ENCODE measurements at regions not wholly inside any gene's neighbourhood (a gene's known extent, or its start where the extent isn't known, plus 50 kb on each side); places are given as distances from the start of the nearest gene placed in this dataset.

GRCh38 chr5:114910727-114911126 is 259.0 kb downstream of the TRIM36 start:
- DNase-seq (ENCODE audit: low read depth), result no peak
- TF ChIP-seq CTCF (IDR thresholded peaks at IDR 0.05; ENCODE audit: low read depth, low read length, missing control alignments), result no peak
- in situ Hi-C loops (cut with HindIII; ENCODE audit: low sequenced_read_pairs), result no loop called here
- no peak overlapping the region for H3K4me3 ChIP-seq (ENCODE audit: low read depth, low read length)

- DNase-seq (ENCODE audit: low read depth), result no peak
- no peak overlapping the region for H3K4me3 ChIP-seq (ENCODE audit: low read depth, low read length)
- no peak for TF ChIP-seq CTCF (IDR thresholded peaks at IDR 0.05; ENCODE audit: low read depth, low read length, missing control alignments)
- in situ Hi-C loops (cut with HindIII; ENCODE audit: low sequenced_read_pairs), result no loop called here
These were observed 260.3 kb downstream of the TRIM36 start for GRCh38 chr5:114909424-114909823.

GRCh38 chr5:114903767-114904166 is 265.9 kb downstream of the TRIM36 start:
- in situ Hi-C loops (cut with HindIII; ENCODE audit: low sequenced_read_pairs), result no loop called here

GRCh38 chr5:114898602-114899001 is 271.1 kb downstream of the TRIM36 start:
- no peak overlapping the region for H3K4me3 ChIP-seq (ENCODE audit: low read depth, low read length)
- no peak for TF ChIP-seq CTCF (IDR thresholded peaks at IDR 0.05; ENCODE audit: low read depth, low read length, missing control alignments)
- in situ Hi-C loops (cut with HindIII; ENCODE audit: low sequenced_read_pairs), result no loop called here
- no peak for DNase-seq (ENCODE audit: low read depth)

More at GRCh38 chr5:114903767-114904166, 265.9 kb downstream of the TRIM36 start:
- no peak overlapping the region for H3K4me3 ChIP-seq (ENCODE audit: low read depth, low read length)
- DNase-seq (ENCODE audit: low read depth), result no peak
- no peak for TF ChIP-seq CTCF (IDR thresholded peaks at IDR 0.05; ENCODE audit: low read depth, low read length, missing control alignments)

- TF ChIP-seq CTCF (IDR thresholded peaks at IDR 0.05; ENCODE audit: low read depth, low read length, missing control alignments), result no peak
These were observed 286.0 kb downstream of the TRIM36 start for GRCh38 chr5:114883675-114884074.

GRCh38 chr5:114859438-114859735 is 310.3 kb downstream of the TRIM36 start:
- in situ Hi-C loops (cut with HindIII; ENCODE audit: low sequenced_read_pairs), result no loop called here
- H3K4me3 ChIP-seq (ENCODE audit: low read depth, low read length), result no peak overlapping the region
- DNase-seq (ENCODE audit: low read depth), result no peak
- no peak for TF ChIP-seq CTCF (IDR thresholded peaks at IDR 0.05; ENCODE audit: low read depth, low read length, missing control alignments)

More at GRCh38 chr5:114883675-114884074, 286.0 kb downstream of the TRIM36 start:
- no peak overlapping the region for H3K4me3 ChIP-seq (ENCODE audit: low read depth, low read length)
- in situ Hi-C loops (cut with HindIII; ENCODE audit: low sequenced_read_pairs), result no loop called here
- no peak for DNase-seq (ENCODE audit: low read depth)

Data from astrocyte of the cerebellum (primary cell).